GM12875 (cell line): ENCODE measurements at regions not wholly inside any gene's neighbourhood (a gene's known extent, or its start where the extent isn't known, plus 50 kb on each side); places are given as distances from the start of the nearest gene placed in this dataset.

Source experiments
- H3K4me3 ChIP-seq: one replicate; pipeline ENCODE4 v1.5.1; 2011; ENCODE audit warnings: low read depth, low read length, control low read depth
- TF ChIP-seq, protein P1 (sequence below): IDR thresholded peaks from 2 replicates; pipeline ENCODE4 v1.5.1; 2011; ENCODE audit warnings: low read depth, mild to moderate bottlenecking, control low read depth, inconsistent platforms, low read length, moderate library complexity, borderline replicate concordance; ENCODE audit not compliant: insufficient read depth

DNA sequence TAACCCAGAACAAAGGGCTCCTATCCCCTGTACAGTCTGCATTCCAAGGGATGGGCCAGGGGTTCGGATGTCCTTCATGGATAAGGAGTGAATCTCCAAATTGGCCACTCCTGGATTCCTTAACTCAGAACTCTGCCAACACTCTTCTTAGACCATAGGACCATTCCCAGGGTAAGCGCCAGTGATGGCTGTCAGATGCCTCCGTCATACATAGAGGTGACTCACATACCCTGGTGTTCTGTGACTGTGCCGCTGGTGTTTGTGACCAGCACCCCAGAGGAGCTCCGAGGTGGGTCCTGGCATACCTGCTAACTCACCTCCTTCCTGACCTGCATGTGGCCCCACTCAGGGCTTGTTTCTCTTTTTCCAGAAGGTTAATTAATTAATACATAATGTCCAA is 134.7 kb downstream of the KLF13 start:
- TF ChIP-seq, protein P1, sequence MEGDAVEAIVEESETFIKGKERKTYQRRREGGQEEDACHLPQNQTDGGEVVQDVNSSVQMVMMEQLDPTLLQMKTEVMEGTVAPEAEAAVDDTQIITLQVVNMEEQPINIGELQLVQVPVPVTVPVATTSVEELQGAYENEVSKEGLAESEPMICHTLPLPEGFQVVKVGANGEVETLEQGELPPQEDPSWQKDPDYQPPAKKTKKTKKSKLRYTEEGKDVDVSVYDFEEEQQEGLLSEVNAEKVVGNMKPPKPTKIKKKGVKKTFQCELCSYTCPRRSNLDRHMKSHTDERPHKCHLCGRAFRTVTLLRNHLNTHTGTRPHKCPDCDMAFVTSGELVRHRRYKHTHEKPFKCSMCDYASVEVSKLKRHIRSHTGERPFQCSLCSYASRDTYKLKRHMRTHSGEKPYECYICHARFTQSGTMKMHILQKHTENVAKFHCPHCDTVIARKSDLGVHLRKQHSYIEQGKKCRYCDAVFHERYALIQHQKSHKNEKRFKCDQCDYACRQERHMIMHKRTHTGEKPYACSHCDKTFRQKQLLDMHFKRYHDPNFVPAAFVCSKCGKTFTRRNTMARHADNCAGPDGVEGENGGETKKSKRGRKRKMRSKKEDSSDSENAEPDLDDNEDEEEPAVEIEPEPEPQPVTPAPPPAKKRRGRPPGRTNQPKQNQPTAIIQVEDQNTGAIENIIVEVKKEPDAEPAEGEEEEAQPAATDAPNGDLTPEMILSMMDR = no peak
- H3K4me3 ChIP-seq = no peak overlapping the region

- TF ChIP-seq, protein P1 = no peak
- no peak overlapping the region for H3K4me3 ChIP-seq
Observed at GRCh38 chr15:31461911-31462480, 135.4 kb downstream of the KLF13 start.

DNA sequence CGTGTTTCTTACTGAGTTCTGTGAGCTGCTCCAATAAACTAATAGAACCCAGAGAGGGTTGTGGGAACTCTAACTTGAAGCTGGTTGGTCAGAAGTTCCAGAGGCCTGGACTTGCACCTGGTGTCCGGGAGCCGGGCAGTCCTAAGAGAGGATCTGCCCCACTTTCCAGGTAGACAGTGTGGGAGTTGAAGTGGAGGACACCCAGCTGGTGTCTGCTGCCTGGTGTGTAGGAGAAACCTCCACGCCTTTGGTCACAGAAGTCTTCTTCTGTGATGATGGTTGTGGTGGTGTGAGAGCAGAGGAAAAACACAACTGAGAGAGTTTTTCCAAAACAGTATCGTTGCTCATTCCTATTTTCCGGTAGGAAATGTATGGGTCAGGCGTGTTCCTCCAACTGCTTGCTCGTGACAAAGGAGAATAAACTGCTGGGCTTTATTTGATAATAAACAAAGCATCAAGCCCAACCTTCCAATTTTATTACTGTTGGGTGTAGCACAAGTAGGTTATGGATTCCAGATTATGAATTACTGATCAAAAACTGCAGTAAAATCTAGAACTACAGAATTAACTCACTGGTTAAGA is 137.0 kb downstream of the KLF13 start:
- no peak overlapping the region for H3K4me3 ChIP-seq
- TF ChIP-seq, protein P1 = no peak

DNA sequence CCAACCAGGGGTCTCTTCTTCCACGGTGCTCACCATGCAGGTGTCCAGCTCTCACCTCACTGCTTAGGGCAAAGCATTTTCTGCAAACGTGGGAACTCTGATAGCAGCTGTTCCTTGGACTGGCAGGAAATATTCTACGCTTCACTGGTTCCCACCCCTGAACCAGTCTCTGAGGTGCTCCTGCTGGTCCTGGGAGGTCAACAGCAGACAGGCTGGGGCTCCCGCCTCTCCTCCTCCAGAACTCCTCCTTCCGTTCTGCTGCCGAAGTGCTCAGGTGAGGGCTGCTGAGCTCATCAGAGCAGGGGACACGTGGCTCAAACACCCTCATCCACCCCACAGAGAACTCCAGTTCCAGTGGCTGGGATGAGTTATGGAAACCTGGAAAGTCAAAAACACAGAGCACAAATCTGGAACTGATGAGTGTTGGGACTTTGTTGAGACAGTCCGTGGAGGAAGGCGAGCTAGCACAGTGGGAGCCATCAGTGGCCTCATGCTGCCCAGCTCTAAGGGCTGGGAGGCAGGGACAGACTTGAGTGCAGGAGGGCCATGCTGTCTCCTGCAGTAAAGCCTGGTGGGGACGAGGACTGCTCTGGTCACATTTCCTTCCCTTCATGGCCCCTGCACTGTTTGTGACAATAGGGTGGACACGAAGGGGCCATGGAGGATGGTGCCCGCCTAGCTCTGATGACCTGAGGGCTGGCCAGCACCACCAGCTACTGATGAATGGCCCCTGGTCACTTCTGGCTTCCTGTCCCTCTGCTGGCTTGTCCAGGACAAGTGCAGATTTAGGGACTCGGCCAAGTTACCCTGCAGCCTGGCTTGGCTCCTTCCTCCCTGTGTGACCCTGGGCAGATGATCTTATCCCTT is 137.8 kb downstream of the KLF13 start:
- no peak overlapping the region for H3K4me3 ChIP-seq

DNA sequence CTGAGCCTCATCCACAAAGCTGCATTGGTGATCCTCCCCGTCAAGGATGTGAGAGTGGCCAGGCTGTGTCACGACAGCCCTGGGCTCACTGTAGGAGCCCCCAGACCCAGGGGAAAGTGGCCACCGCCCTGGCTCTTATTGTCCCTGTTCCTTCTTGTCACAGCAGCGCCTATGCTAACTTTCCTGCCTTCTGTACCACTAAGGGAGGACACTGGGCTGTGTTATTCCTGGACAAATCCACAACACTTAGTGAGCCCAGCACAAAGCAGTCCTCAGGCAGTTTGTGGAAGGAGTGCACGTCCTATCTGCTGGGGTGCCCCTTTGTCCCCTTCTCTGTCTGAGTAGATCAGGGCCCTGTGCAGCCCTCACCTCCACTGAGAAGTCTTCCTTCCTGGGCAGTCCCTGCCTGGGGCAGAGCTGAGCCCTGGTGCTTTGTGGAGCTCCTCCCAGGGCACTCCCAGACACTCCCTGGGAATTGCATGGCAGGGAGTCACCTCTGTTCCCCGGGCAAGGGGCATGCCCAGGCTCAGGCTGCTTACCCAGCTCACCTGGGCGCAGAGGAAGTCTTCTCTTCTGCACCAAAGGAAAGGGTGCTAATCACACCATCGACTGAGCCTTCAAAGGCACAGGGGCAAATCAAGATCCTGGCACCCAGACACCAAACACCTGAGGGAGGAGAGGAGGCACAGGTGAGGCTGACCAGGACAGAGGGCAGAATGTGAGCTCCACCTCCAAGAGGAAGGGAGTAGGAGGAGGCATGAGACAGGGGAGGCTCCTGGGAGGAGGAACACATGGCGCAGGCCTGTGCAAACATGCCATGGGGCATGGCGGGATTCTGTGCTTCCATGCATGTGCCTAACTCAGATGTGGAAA is 138.7 kb downstream of the KLF13 start:
- no peak overlapping the region for H3K4me3 ChIP-seq
- TF ChIP-seq, protein P1 = no peak

More for the DNA sequence above, 137.8 kb downstream of the KLF13 start:
- TF ChIP-seq, protein P1 = no peak

GRCh38 chr15:31467361-31467760 is 140.7 kb downstream of the KLF13 start:
- H3K4me3 ChIP-seq = no peak overlapping the region
- TF ChIP-seq, protein P1 = no peak
